Endodermal cell (in vitro differentiated cells): ENCODE measurements at regions not wholly inside any gene's neighbourhood (a gene's known extent, or its start where the extent isn't known, plus 50 kb on each side); places are given as distances from the start of the nearest gene placed in this dataset.

Experiments
- DNase-seq: peaks from one replicate; pipeline ENCODE4 v3.0.0-alpha.2; 2017
- H3K27ac ChIP-seq: 2 replicates; pipeline ENCODE4 v1.5.1; 2013; ENCODE audit warnings: mild to moderate bottlenecking, low read depth, low read length, moderate library complexity
- H3K27me3 ChIP-seq: 2 replicates; pipeline ENCODE4 v1.6.1; 2013; ENCODE audit warnings: mild to moderate bottlenecking, low read length, moderate library complexity; ENCODE audit not compliant: insufficient read depth, control insufficient read depth, poor library complexity, severe bottlenecking
- H3K36me3 ChIP-seq: 2 replicates; pipeline ENCODE4 v1.7.0; 2013; ENCODE audit warnings: mild to moderate bottlenecking, low read length, moderate library complexity; ENCODE audit not compliant: control insufficient read depth, insufficient read depth
- H3K4me1 ChIP-seq: one replicate; pipeline ENCODE4 v1.7.0; 2013; ENCODE audit warnings: low read length; ENCODE audit not compliant: control insufficient read depth, insufficient read depth
- H3K4me3 ChIP-seq: 2 replicates; pipeline ENCODE4 v1.5.1; 2013; ENCODE audit warnings: mild to moderate bottlenecking, low read length, moderate library complexity
- H3K9ac ChIP-seq: 2 replicates; pipeline ENCODE4 v1.6.1; 2013; ENCODE audit warnings: mild to moderate bottlenecking, low read length, moderate library complexity; ENCODE audit not compliant: poor library complexity, severe bottlenecking; ENCODE audit errors: extremely low read depth
- H3K9me3 ChIP-seq: 2 replicates; pipeline ENCODE4 v1.6.1; 2013; ENCODE audit warnings: mild to moderate bottlenecking, low read length, moderate library complexity; ENCODE audit not compliant: control insufficient read depth
- H3K27ac Mint-ChIP-seq: 2 replicates; pipeline ENCODE4 v1.8.0; 2020; ENCODE audit warnings: mixed read lengths
- H3K27me3 Mint-ChIP-seq: 2 replicates; pipeline ENCODE4 v1.8.0; 2021; ENCODE audit warnings: mild to moderate bottlenecking, mixed read lengths; ENCODE audit not compliant: insufficient read depth
- H3K36me3 Mint-ChIP-seq: 2 replicates; pipeline ENCODE4 v1.8.0; 2020; ENCODE audit warnings: low read depth, mixed read lengths
- H3K4me1 Mint-ChIP-seq: 2 replicates; pipeline ENCODE4 v1.8.0; 2020; ENCODE audit warnings: mixed read lengths
- H3K4me3 Mint-ChIP-seq: 2 replicates; pipeline ENCODE4 v1.8.0; 2020; ENCODE audit warnings: mild to moderate bottlenecking, moderate library complexity, mixed read lengths
- H3K9me3 Mint-ChIP-seq: 2 replicates; pipeline ENCODE4 v1.8.0; 2020; ENCODE audit warnings: mild to moderate bottlenecking, mixed read lengths
- CTCF ChIP-seq: fragments of 200-600 bp; sonication (generic); conservative IDR thresholded peaks from 2 replicates; pipeline ENCODE4 v1.5.0; 2021; ENCODE audit warnings: antibody characterized with exemption, mild to moderate bottlenecking
- WGBS, 2 experiments: methylation state at CpG; one replicate each; pipeline versions ENCODE4 v1.1.5 to v1.1.7; 2013; ENCODE audit warnings: missing lambda C conversion rate in 2 of 2, mixed read lengths in 1 of 2; ENCODE audit not compliant: insufficient coverage in 1 of 2, insufficient read length in 1 of 2; 5-methylcytosine and 5-hydroxymethylcytosine counted together

GRCh38 chr9:88614359-88614758 lies 79.4 kb downstream of the NXNL2 start:
- no peak for TF ChIP-seq CTCF
- no peak overlapping the region for H3K27ac Mint-ChIP-seq
- Histone ChIP-seq H3K4me3 (no peak overlapping the region), H3K9me3 (peaks cover 13% of the 10 kb centered on the region), H3K27ac (no peak overlapping the region), H3K4me1 (no peaks in the 10 kb centered on the region), H3K9ac (no peak overlapping the region), H3K36me3 (no peaks in the 10 kb centered on the region), H3K27me3 (no peaks in the 10 kb centered on the region)
- no peak for DNase-seq
- no peaks in the 10 kb centered on the region for H3K36me3 Mint-ChIP-seq
- WGBS, 2 experiments, result 77% methylated on average over 3 of the region's 3 CpGs; no CpG with 5 or more reads in 1 of the 2 experiments
- no peak overlapping the region for H3K4me3 Mint-ChIP-seq
- peaks cover 35% of the 10 kb centered on the region for H3K9me3 Mint-ChIP-seq
- peaks cover 2% of the 10 kb centered on the region for H3K27me3 Mint-ChIP-seq
- H3K4me1 Mint-ChIP-seq, result no peaks in the 10 kb centered on the region

- H3K4me3 ChIP-seq, result no peak overlapping the region
- peaks cover 7% of the 10 kb centered on the region for H3K9me3 ChIP-seq
- H3K36me3 Mint-ChIP-seq, result no peaks in the 10 kb centered on the region
- H3K27ac ChIP-seq, result no peak overlapping the region
- H3K27me3 Mint-ChIP-seq, result peaks cover 4% of the 10 kb centered on the region
- no peak overlapping the region for H3K4me3 Mint-ChIP-seq
- H3K27me3 ChIP-seq, result no peaks in the 10 kb centered on the region
- no peaks in the 10 kb centered on the region for H3K4me1 Mint-ChIP-seq
- no peak overlapping the region for H3K27ac Mint-ChIP-seq
- no peak overlapping the region for H3K9ac ChIP-seq
- DNase-seq, result no peak
- no peaks in the 10 kb centered on the region for H3K4me1 ChIP-seq
- peaks cover 24% of the 10 kb centered on the region for H3K9me3 Mint-ChIP-seq
- no peak for TF ChIP-seq CTCF
- H3K36me3 ChIP-seq, result no peaks in the 10 kb centered on the region
Observed at GRCh38 chr9:88623698-88624097, 88.7 kb downstream of the NXNL2 start.

- peaks cover 14% of the 10 kb centered on the region for H3K27me3 Mint-ChIP-seq
- H3K4me3 Mint-ChIP-seq, result no peak overlapping the region
- H3K27me3 ChIP-seq, result no peaks in the 10 kb centered on the region
- TF ChIP-seq CTCF, result no peak
- peaks cover 7% of the 10 kb centered on the region for H3K9me3 ChIP-seq
- no peaks in the 10 kb centered on the region for H3K4me1 ChIP-seq
- no peak overlapping the region for H3K27ac Mint-ChIP-seq
- WGBS, 2 experiments, result 91 to 94% methylated on average over 2 of the region's 2 CpGs
- H3K4me1 Mint-ChIP-seq, result no peaks in the 10 kb centered on the region
- no peak overlapping the region for H3K27ac ChIP-seq
- peaks cover 37% of the 10 kb centered on the region for H3K9me3 Mint-ChIP-seq
- H3K36me3 Mint-ChIP-seq, result no peaks in the 10 kb centered on the region
- no peak for DNase-seq
- no peaks in the 10 kb centered on the region for H3K36me3 ChIP-seq
- H3K9ac ChIP-seq, result no peak overlapping the region
- no peak overlapping the region for H3K4me3 ChIP-seq
Observed at GRCh38 chr9:88628114-88628513, 93.1 kb downstream of the NXNL2 start.
